ENCODE measurements at regions not wholly inside any gene's neighbourhood (a gene's known extent, or its start where the extent isn't known, plus 50 kb on each side); places are given as distances from the start of the nearest gene placed in this dataset.

DNA sequence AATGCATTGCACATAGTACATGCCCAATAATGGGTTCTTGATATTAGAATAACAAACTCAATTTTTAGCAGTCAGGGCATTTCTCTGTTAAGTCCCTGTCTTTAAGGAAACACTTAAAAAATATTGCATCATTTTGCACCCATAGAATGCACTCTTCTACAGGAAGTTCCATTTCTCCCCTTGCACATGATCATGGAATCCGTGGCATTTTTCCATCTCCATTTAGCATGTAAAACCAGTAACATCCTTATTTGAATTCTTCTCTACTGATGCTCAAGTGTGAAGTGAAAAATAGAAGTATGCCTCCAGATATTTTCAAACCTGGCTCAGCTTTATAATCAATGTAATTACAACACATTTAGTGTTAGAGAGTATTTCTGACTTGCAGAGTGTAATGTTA, 192.8 kb downstream of the RWDD3 start:
- no peak overlapping the region for H3K9ac ChIP-seq

GRCh38 chr1:95427525-95427924, 193.5 kb downstream of the RWDD3 start:
- TF ChIP-seq EZH2phosphoT487 (IDR thresholded peaks at IDR 0.05; ENCODE audit: insufficient read depth, low read depth): no peak
- TF ChIP-seq EZH2 (IDR thresholded peaks at IDR 0.05; ENCODE audit: insufficient read depth, poor library complexity, severe bottlenecking): no peak
- Histone ChIP-seq H3K9me2 (ENCODE audit: insufficient read depth) (no peaks in the 10 kb centered on the region), H3F3A (ENCODE audit: insufficient read depth) (no peaks in the 10 kb centered on the region), H3K9ac (no peak overlapping the region), H2AFZ (no peak overlapping the region), H3K9me3 (ENCODE audit: low read depth) (no peaks in the 10 kb centered on the region), H4K20me1 (ENCODE audit: insufficient read depth) (no peaks in the 10 kb centered on the region), H3K4me1 (ENCODE audit: insufficient read depth) (no peaks in the 10 kb centered on the region), H3K27me3 (replicated peaks; ENCODE audit: insufficient read depth) (no peaks in the 10 kb centered on the region), H3K4me2 (ENCODE audit: unreplicated experiment) (no peak overlapping the region), H3K4me3 (no peak overlapping the region), H3K36me3 (ENCODE audit: low read depth) (no peaks in the 10 kb centered on the region), H3K79me2 (ENCODE audit: insufficient read depth) (no peaks in the 10 kb centered on the region), H3K27ac (no peak overlapping the region)
- DNase-seq: no peak
- in situ Hi-C loops (cut with MboI): no loop called here

More for the DNA sequence above, 192.8 kb downstream of the RWDD3 start:
- Histone ChIP-seq H3K4me2 (ENCODE audit: unreplicated experiment) (no peak overlapping the region), H3F3A (ENCODE audit: insufficient read depth) (no peaks in the 10 kb centered on the region), H3K9me2 (ENCODE audit: insufficient read depth) (no peaks in the 10 kb centered on the region), H4K20me1 (ENCODE audit: insufficient read depth) (no peaks in the 10 kb centered on the region), H3K9me3 (ENCODE audit: low read depth) (no peaks in the 10 kb centered on the region), H2AFZ (no peak overlapping the region), H3K36me3 (ENCODE audit: low read depth) (no peaks in the 10 kb centered on the region), H3K27me3 (replicated peaks; ENCODE audit: insufficient read depth) (no peaks in the 10 kb centered on the region), H3K79me2 (ENCODE audit: insufficient read depth) (no peaks in the 10 kb centered on the region), H3K4me1 (ENCODE audit: insufficient read depth) (no peaks in the 10 kb centered on the region), H3K27ac (no peak overlapping the region), H3K4me3 (no peak overlapping the region)
- no peak for TF ChIP-seq EZH2phosphoT487 (IDR thresholded peaks at IDR 0.05; ENCODE audit: insufficient read depth, low read depth)
- TF ChIP-seq EZH2 (IDR thresholded peaks at IDR 0.05; ENCODE audit: insufficient read depth, poor library complexity, severe bottlenecking): no peak
- in situ Hi-C loops (cut with MboI): no loop called here
- WGBS, 2 experiments (ENCODE audit: low coverage in 1 of 2, low lambda C conversion rate in 2 of 2, missing lambda C conversion rate in 2 of 2): 18 to 23% methylated on average over 1 of the region's 1 CpG
- DNase-seq: no peak

- Histone ChIP-seq H3K79me2 (ENCODE audit: insufficient read depth) (no peaks in the 10 kb centered on the region), H3F3A (ENCODE audit: insufficient read depth) (no peaks in the 10 kb centered on the region), H3K36me3 (ENCODE audit: low read depth) (no peaks in the 10 kb centered on the region), H3K4me2 (ENCODE audit: unreplicated experiment) (no peak overlapping the region), H3K9me3 (ENCODE audit: low read depth) (no peaks in the 10 kb centered on the region), H3K4me3 (no peak overlapping the region), H3K9me2 (ENCODE audit: insufficient read depth) (no peaks in the 10 kb centered on the region), H2AFZ (no peak overlapping the region), H3K27me3 (replicated peaks; ENCODE audit: insufficient read depth) (no peaks in the 10 kb centered on the region; the same call in 1 of the 2 replicates), H3K9ac (no peak overlapping the region), H4K20me1 (ENCODE audit: insufficient read depth) (no peaks in the 10 kb centered on the region), H3K27ac (no peak overlapping the region), H3K4me1 (ENCODE audit: insufficient read depth) (no peaks in the 10 kb centered on the region)
- in situ Hi-C loops (cut with MboI): no loop called here
- WGBS, 2 experiments (ENCODE audit: low coverage in 1 of 2, low lambda C conversion rate in 2 of 2, missing lambda C conversion rate in 2 of 2): 25 to 39% methylated on average over 2 of the region's 2 CpGs
- DNase-seq: no peak
- TF ChIP-seq EZH2 (IDR thresholded peaks at IDR 0.05; ENCODE audit: insufficient read depth, poor library complexity, severe bottlenecking) (no peak), EZH2phosphoT487 (IDR thresholded peaks at IDR 0.05; ENCODE audit: insufficient read depth, low read depth) (no peak)
Observed at GRCh38 chr1:95431235-95431634, 197.2 kb downstream of the RWDD3 start.

DNA sequence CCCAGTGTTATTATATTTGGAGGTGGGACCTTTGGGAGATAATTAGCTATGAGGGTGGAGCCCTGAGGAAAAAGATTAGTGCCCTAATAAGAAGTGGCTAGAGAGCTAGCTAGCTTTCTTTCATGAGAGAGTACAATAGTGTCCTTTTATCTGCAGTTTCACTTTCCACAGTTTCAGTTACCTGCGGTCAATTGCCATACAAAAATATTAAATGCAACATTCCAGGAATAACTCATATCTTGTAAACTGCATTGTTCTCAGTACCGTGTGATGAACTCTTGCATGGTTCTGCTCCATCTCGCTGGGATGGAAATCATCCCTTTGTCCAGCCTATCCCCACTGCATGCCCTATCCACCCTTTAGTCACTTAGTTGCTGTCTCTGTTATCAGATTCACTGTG, 201.6 kb downstream of the RWDD3 start:
- no peak for DNase-seq
- no peaks in the 10 kb centered on the region for H3K9me2 ChIP-seq (ENCODE audit: insufficient read depth)
- H3K36me3 ChIP-seq (ENCODE audit: low read depth): no peaks in the 10 kb centered on the region
- no peak overlapping the region for H3K4me2 ChIP-seq (ENCODE audit: unreplicated experiment)
- H3K27ac ChIP-seq: no peak overlapping the region
- H3K4me3 ChIP-seq: no peak overlapping the region
- H3K9ac ChIP-seq: no peak overlapping the region
- H3K27me3 ChIP-seq (replicated peaks; ENCODE audit: insufficient read depth): no peaks in the 10 kb centered on the region; the same call in 1 of the 2 replicates
- WGBS, 2 experiments (ENCODE audit: low coverage in 1 of 2, low lambda C conversion rate in 2 of 2, missing lambda C conversion rate in 2 of 2): 41 to 44% methylated on average over 3 of the region's 3 CpGs
- H3K9me3 ChIP-seq (ENCODE audit: low read depth): no peaks in the 10 kb centered on the region
- no peak for TF ChIP-seq EZH2 (IDR thresholded peaks at IDR 0.05; ENCODE audit: insufficient read depth, poor library complexity, severe bottlenecking)
- no peak for TF ChIP-seq EZH2phosphoT487 (IDR thresholded peaks at IDR 0.05; ENCODE audit: insufficient read depth, low read depth)
- in situ Hi-C loops (cut with MboI): no loop called here
- no peak overlapping the region for H2AFZ ChIP-seq
- no peaks in the 10 kb centered on the region for H3K4me1 ChIP-seq (ENCODE audit: insufficient read depth)
- no peaks in the 10 kb centered on the region for H4K20me1 ChIP-seq (ENCODE audit: insufficient read depth)
- no peaks in the 10 kb centered on the region for H3K79me2 ChIP-seq (ENCODE audit: insufficient read depth)
- H3F3A ChIP-seq (ENCODE audit: insufficient read depth): no peaks in the 10 kb centered on the region

DNA sequence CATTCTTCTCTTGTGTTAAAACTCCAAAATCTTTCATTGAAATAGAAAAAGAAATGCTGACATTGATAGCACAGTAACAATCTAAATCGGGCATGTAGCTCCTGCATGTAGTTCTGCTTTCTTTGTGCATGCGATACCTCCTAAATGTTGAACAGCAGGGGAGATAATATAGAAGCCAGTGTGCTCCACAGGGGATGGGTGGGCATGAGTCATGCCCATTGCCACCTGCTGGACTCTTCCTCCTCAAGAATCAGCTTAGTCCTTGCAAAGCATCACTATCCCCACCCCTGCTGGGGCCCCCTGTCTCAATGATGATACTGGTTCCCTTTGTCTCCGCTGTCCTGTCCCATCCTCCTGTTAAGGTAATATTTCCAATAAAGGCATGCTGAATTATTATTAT, 203.0 kb downstream of the RWDD3 start:
- Histone ChIP-seq H4K20me1 (ENCODE audit: insufficient read depth) (no peaks in the 10 kb centered on the region), H3K4me1 (ENCODE audit: insufficient read depth) (no peaks in the 10 kb centered on the region), H3K27me3 (replicated peaks; ENCODE audit: insufficient read depth) (no peaks in the 10 kb centered on the region; the same call in 1 of the 2 replicates), H3F3A (ENCODE audit: insufficient read depth) (no peaks in the 10 kb centered on the region), H3K36me3 (ENCODE audit: low read depth) (no peaks in the 10 kb centered on the region), H3K9ac (no peak overlapping the region), H3K27ac (no peak overlapping the region), H2AFZ (no peak overlapping the region), H3K9me2 (ENCODE audit: insufficient read depth) (no peaks in the 10 kb centered on the region), H3K4me3 (no peak overlapping the region), H3K9me3 (ENCODE audit: low read depth) (no peaks in the 10 kb centered on the region), H3K4me2 (ENCODE audit: unreplicated experiment) (no peak overlapping the region), H3K79me2 (ENCODE audit: insufficient read depth) (no peaks in the 10 kb centered on the region)
- in situ Hi-C loops (cut with MboI): no loop called here
- WGBS, 2 experiments (ENCODE audit: low coverage in 1 of 2, low lambda C conversion rate in 2 of 2, missing lambda C conversion rate in 2 of 2): 41 to 44% methylated on average over 3 of the region's 3 CpGs
- no peak for TF ChIP-seq EZH2 (IDR thresholded peaks at IDR 0.05; ENCODE audit: insufficient read depth, poor library complexity, severe bottlenecking)
- TF ChIP-seq EZH2phosphoT487 (IDR thresholded peaks at IDR 0.05; ENCODE audit: insufficient read depth, low read depth): no peak
- no peak for DNase-seq
